HG02870 (cell line): ENCODE measurements at regions not wholly inside any gene's neighbourhood (a gene's known extent, or its start where the extent isn't known, plus 50 kb on each side); places are given as distances from the start of the nearest gene placed in this dataset.
"Not testable (repeated sequence)": the region's sequence is repeated elsewhere in the genome, so short reads cannot be mapped to it uniquely, and the experiment has no call there.

Experiments
- ATAC-seq: cut with Tn5 transposase; IDR thresholded peaks from one replicate; pipeline ENCODE4 v1.9.1; 2021; ENCODE audit warnings: mild to moderate bottlenecking, moderate library complexity; ENCODE audit not compliant: unreplicated experiment

GRCh38 chr1:163471779-163472650 lies 150.3 kb downstream of the NUF2 start:
- no peak for ATAC-seq

- ATAC-seq = no peak
Measured at GRCh38 chr1:163472651-163473248, 151.0 kb downstream of the NUF2 start.

- ATAC-seq = no peak
Measured at GRCh38 chr1:163477276-163477830, 155.6 kb downstream of the NUF2 start.

- not testable (repeated sequence) for ATAC-seq
Measured at GRCh38 chr1:163498391-163499330, 176.9 kb downstream of the NUF2 start.

- no peak for ATAC-seq
Measured at GRCh38 chr1:163504331-163504978, 182.7 kb downstream of the NUF2 start.

- no peak for ATAC-seq
Measured at GRCh38 chr1:163509114-163509513, 187.4 kb downstream of the NUF2 start.

GRCh38 chr1:163512349-163512989 lies 190.7 kb downstream of the NUF2 start:
- ATAC-seq = no peak

GRCh38 chr1:163523375-163524029 lies 201.7 kb downstream of the NUF2 start:
- ATAC-seq = no peak

- ATAC-seq = peak; percentile 88
Measured at GRCh38 chr1:163528710-163529348, 207.1 kb downstream of the NUF2 start.

- no peak for ATAC-seq
Measured at GRCh38 chr1:163531345-163531744, 209.6 kb downstream of the NUF2 start.

GRCh38 chr1:163535401-163535800 lies 213.6 kb downstream of the NUF2 start:
- ATAC-seq = no peak

- ATAC-seq = no peak
Measured at GRCh38 chr1:163535807-163536206, 214.1 kb downstream of the NUF2 start.

- ATAC-seq = no peak
Measured at GRCh38 chr1:163537809-163538208, 216.1 kb downstream of the NUF2 start.

- ATAC-seq = no peak
Measured at GRCh38 chr1:163538667-163539066, 216.9 kb downstream of the NUF2 start.

GRCh38 chr1:163540727-163541126 lies 219.0 kb downstream of the NUF2 start:
- ATAC-seq = no peak

GRCh38 chr1:163544441-163544840 lies 222.7 kb downstream of the NUF2 start:
- no peak for ATAC-seq

GRCh38 chr1:163558162-163558561 lies 236.4 kb downstream of the NUF2 start:
- no peak for ATAC-seq

- no peak for ATAC-seq
Measured at GRCh38 chr1:163561580-163562295, 240.0 kb downstream of the NUF2 start.
